Hypothalamus (tissue), 51 donors: ENCODE measurements at regions not wholly inside any gene's neighbourhood (a gene's known extent, or its start where the extent isn't known, plus 50 kb on each side); places are given as distances from the start of the nearest gene placed in this dataset.

Experiments used
- DNase-seq, 51 donors: peaks; one replicate each; lab custom pipeline; 2025; lab: John Stamatoyannopoulos, UW

- no peak for DNase-seq
Observed at GRCh38 chr11:134558916-134559601, 147.0 kb upstream of the B3GAT1 start.

GRCh38 chr11:134558258-134558835 lies 146.3 kb upstream of the B3GAT1 start:
- DNase-seq = no peak

GRCh38 chr11:134557571-134558257 lies 145.7 kb upstream of the B3GAT1 start:
- no peak for DNase-seq

- no peak for DNase-seq
Observed at GRCh38 chr11:134556186-134556585, 144.1 kb upstream of the B3GAT1 start.

GRCh38 chr11:134555510-134555909 lies 143.5 kb upstream of the B3GAT1 start:
- no peak for DNase-seq

GRCh38 chr11:134554861-134555260 lies 142.8 kb upstream of the B3GAT1 start:
- no peak for DNase-seq

GRCh38 chr11:134554106-134554505 lies 142.1 kb upstream of the B3GAT1 start:
- no peak for DNase-seq

GRCh38 chr11:134552749-134553148 lies 140.7 kb upstream of the B3GAT1 start:
- no peak for DNase-seq

GRCh38 chr11:134545521-134545920 lies 133.5 kb upstream of the B3GAT1 start:
- no peak for DNase-seq

- DNase-seq = no peak
Observed at GRCh38 chr11:134544095-134544815, 132.2 kb upstream of the B3GAT1 start.

- no peak for DNase-seq
Observed at GRCh38 chr11:134543645-134544044, 131.6 kb upstream of the B3GAT1 start.

- DNase-seq = no peak
Observed at GRCh38 chr11:134543241-134543640, 131.2 kb upstream of the B3GAT1 start.

- DNase-seq = no peak
Observed at GRCh38 chr11:134542401-134543165, 130.5 kb upstream of the B3GAT1 start.

GRCh38 chr11:134541951-134542350 lies 129.9 kb upstream of the B3GAT1 start:
- DNase-seq = no peak

GRCh38 chr11:134541355-134541754 lies 129.3 kb upstream of the B3GAT1 start:
- no peak for DNase-seq

- no peak for DNase-seq
Observed at GRCh38 chr11:134539285-134539684, 127.2 kb upstream of the B3GAT1 start.

GRCh38 chr11:134538742-134539141 lies 126.7 kb upstream of the B3GAT1 start:
- no peak for DNase-seq

GRCh38 chr11:134537941-134538340 lies 125.9 kb upstream of the B3GAT1 start:
- DNase-seq = no peak

GRCh38 chr11:134537296-134537695 lies 125.3 kb upstream of the B3GAT1 start:
- no peak for DNase-seq

- no peak for DNase-seq
Observed at GRCh38 chr11:134536677-134537076, 124.6 kb upstream of the B3GAT1 start.

GRCh38 chr11:134536219-134536618 lies 124.2 kb upstream of the B3GAT1 start:
- DNase-seq = no peak
